Osteocyte (in vitro differentiated cells): ENCODE measurements at regions not wholly inside any gene's neighbourhood (a gene's known extent, or its start where the extent isn't known, plus 50 kb on each side); places are given as distances from the start of the nearest gene placed in this dataset.

Experiments used
- DNase-seq: peaks from one replicate; pipeline ENCODE4 v3.0.0; 2021; ENCODE audit warnings: mixed read lengths; ENCODE audit not compliant: unreplicated experiment; ENCODE audit errors: extremely low spot score
- H3K27ac Mint-ChIP-seq: one replicate; pipeline ENCODE4 v1.8.0; 2021; ENCODE audit warnings: mild to moderate bottlenecking, mixed read lengths; ENCODE audit not compliant: unreplicated experiment
- H3K27me3 Mint-ChIP-seq: one replicate; pipeline ENCODE4 v1.8.0; 2021; ENCODE audit warnings: mixed read lengths; ENCODE audit not compliant: unreplicated experiment
- H3K36me3 Mint-ChIP-seq: one replicate; pipeline ENCODE4 v1.8.0; 2021; ENCODE audit warnings: mixed read lengths; ENCODE audit not compliant: unreplicated experiment
- H3K4me1 Mint-ChIP-seq: one replicate; pipeline ENCODE4 v1.8.0; 2021; ENCODE audit warnings: mixed read lengths; ENCODE audit not compliant: unreplicated experiment
- H3K4me3 Mint-ChIP-seq: one replicate; pipeline ENCODE4 v1.8.0; 2021; ENCODE audit warnings: mild to moderate bottlenecking, moderate library complexity, mixed read lengths; ENCODE audit not compliant: unreplicated experiment
- H3K9me3 Mint-ChIP-seq: one replicate; pipeline ENCODE4 v1.8.0; 2021; ENCODE audit warnings: mixed read lengths; ENCODE audit not compliant: unreplicated experiment
- TF ChIP-seq, protein P1 (sequence below): fragments of 200-600 bp; sonication (generic); IDR thresholded peaks from 2 replicates; pipeline ENCODE4 v1.5.0; 2021; ENCODE audit warnings: antibody characterized with exemption, mild to moderate bottlenecking, moderate library complexity

DNA sequence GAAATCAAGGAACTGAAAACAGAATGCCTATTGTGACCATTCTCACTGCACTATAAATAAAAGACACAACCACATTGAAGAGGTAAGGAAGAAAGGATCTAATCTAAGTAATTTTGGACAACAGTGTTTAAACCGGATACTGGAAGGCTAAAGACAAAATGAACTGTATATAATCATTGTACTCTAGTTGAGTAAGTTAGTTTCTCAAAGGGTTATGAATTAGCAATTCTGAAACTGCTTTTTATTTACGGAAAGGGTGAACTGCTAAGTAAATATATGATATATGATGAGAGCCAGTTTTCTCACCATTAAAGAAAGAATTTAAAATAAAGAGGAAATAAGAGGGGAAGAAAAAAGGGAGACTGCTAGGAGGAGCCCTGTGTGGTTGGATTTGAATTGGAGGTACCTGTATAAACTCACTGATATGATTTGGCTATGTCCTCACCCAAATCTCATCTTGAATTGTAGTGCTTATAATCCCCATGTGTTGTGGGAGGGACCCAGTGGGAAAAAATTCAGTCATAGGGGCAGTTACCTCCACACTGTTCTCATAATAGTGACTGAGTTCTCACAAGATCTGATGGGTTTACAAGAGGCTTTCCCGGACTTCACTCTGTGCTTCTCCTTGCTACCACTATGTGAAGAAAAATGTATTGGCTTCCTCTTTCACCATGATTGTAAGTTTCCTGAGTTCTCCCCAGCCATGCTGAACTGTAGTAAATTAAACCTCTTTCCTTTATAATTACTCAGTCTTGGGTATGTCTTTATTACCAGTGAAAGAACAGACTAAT lies 607.7 kb downstream of the PYDC2 start:
- Mint-ChIP-seq H3K4me3 (no peak overlapping the region), H3K9me3 (no peaks in the 10 kb centered on the region)
- DNase-seq, result no peak

DNA sequence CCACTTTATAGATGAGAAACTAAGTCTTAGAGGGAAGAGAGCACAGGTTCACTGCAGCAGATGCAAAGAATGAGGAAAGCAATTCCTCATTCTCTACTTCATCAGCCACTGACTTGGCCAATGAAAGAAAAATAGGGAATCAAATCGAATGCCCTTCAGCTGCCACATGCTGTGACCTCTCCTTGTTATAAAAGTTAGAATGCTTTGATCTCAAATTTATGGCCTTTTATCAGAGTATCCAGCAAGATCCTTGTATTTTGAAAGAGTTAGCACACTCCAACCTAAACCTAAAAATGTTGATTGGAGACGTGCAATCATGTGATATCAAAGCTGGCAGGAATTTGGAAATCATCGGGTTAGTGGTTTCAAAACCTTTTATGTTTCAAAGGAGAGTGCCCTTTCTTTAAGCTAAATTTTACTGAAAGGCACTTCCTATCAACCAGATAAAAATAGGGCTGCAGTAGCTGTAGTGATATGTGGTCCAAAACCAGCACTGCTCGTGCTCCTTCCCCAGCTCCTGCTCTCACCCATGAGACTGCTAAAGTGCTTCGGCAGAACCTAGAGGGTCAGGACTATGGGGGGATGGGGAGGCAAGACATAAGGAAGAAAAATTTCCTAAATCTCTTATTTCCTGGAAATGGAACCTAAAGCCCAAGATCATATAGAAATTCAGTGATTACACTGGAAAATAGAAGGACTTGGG lies 617.0 kb downstream of the PYDC2 start:
- Mint-ChIP-seq H3K9me3 (no peaks in the 10 kb centered on the region), H3K4me3 (no peak overlapping the region), H3K27ac (no peak overlapping the region), H3K36me3 (no peaks in the 10 kb centered on the region), H3K4me1 (peaks cover 2% of the 10 kb centered on the region), H3K27me3 (peaks cover 5% of the 10 kb centered on the region)
- TF ChIP-seq, protein P1, sequence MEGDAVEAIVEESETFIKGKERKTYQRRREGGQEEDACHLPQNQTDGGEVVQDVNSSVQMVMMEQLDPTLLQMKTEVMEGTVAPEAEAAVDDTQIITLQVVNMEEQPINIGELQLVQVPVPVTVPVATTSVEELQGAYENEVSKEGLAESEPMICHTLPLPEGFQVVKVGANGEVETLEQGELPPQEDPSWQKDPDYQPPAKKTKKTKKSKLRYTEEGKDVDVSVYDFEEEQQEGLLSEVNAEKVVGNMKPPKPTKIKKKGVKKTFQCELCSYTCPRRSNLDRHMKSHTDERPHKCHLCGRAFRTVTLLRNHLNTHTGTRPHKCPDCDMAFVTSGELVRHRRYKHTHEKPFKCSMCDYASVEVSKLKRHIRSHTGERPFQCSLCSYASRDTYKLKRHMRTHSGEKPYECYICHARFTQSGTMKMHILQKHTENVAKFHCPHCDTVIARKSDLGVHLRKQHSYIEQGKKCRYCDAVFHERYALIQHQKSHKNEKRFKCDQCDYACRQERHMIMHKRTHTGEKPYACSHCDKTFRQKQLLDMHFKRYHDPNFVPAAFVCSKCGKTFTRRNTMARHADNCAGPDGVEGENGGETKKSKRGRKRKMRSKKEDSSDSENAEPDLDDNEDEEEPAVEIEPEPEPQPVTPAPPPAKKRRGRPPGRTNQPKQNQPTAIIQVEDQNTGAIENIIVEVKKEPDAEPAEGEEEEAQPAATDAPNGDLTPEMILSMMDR, result no peak
- no peak for DNase-seq

More for the DNA sequence above, 607.7 kb downstream of the PYDC2 start:
- Mint-ChIP-seq H3K4me1 (peaks cover 9% of the 10 kb centered on the region), H3K27me3 (no peaks in the 10 kb centered on the region), H3K36me3 (no peaks in the 10 kb centered on the region), H3K27ac (no peak overlapping the region)
- TF ChIP-seq, protein P1, result no peak

DNA sequence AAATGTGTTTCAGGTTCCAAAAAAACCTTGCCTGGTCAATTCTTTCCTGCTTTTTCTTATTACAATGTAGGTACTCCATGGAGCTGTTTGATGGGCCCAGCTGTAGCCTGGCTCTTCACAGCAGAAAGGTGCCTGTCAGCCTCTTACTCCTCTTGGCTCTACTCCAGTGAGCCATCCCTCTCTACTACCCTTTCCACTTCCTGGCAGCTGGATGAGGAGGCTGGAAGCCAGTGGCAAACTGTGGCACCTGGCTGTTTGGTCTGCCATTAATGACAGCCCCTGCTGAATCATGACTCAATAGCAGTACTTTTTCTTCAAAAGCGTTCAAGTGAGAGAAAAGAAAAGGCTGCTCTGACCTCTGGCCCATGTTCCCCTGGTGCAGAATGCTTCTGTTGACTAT lies 618.1 kb downstream of the PYDC2 start:
- Mint-ChIP-seq H3K36me3 (no peaks in the 10 kb centered on the region), H3K27ac (no peak overlapping the region), H3K27me3 (peaks cover 5% of the 10 kb centered on the region), H3K4me3 (no peak overlapping the region), H3K4me1 (peaks cover 2% of the 10 kb centered on the region), H3K9me3 (no peaks in the 10 kb centered on the region)
- TF ChIP-seq, protein P1, result no peak
- DNase-seq, result no peak

DNA sequence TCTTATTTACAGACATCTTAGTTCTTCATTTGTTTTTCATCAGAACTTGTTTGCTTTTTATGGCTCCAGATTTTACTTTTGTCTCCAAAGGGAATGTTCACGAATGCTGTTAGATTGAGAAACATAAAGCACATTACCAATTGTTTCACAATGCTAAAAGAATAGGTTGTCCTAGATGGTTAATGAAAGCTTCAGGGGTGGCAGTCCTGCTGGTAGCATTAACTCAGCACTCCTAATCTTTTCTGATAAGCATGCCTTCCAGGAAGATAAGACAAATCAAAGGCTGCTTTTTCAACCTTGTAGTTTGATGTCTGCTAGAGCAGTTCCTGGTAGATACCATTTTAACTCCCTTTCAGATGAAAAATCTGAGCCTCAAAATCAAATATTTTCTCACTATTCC lies 619.4 kb downstream of the PYDC2 start:
- H3K4me1 Mint-ChIP-seq, result peaks cover 2% of the 10 kb centered on the region
- H3K27ac Mint-ChIP-seq, result no peak overlapping the region
- peaks cover 5% of the 10 kb centered on the region for H3K27me3 Mint-ChIP-seq
- H3K36me3 Mint-ChIP-seq, result no peaks in the 10 kb centered on the region
- H3K9me3 Mint-ChIP-seq, result no peaks in the 10 kb centered on the region
- no peak for DNase-seq
- TF ChIP-seq, protein P1, result no peak
- H3K4me3 Mint-ChIP-seq, result no peak overlapping the region
